ENCODE measurements at regions not wholly inside any gene's neighbourhood (a gene's known extent, or its start where the extent isn't known, plus 50 kb on each side); places are given as distances from the start of the nearest gene placed in this dataset.

DNA sequence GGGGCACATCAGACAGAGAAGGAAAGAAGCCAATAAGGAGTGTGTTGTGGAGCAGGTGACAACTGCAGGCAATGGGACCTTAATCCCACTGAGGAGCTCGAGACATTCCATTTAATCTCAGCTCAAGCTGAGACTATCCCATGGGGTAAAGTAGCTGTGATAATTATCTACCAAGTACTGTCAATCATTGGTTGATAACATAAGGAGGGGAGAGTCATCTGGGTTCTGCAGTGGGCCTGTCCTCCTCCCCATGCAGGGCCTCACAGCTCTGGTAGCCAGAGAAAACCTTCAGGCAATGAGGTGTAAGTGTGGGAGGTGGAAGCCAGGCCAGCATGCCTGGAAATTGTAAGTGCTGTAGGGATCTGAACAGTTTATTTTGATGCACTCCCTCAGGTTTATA lies 375.0 kb upstream of the ARID1B start:
- no peak for TF ChIP-seq POLR2AphosphoS5 (IDR thresholded peaks at IDR 0.05)
- no peak for TF ChIP-seq CTCF (IDR thresholded peaks at IDR 0.05)

Measured in prostate gland (tissue), 2 donors.